HEK293T (cell line): ENCODE measurements at regions not wholly inside any gene's neighbourhood (a gene's known extent, or its start where the extent isn't known, plus 50 kb on each side); places are given as distances from the start of the nearest gene placed in this dataset.
A peak's percentile ranks its signal among the peaks of the same experiment; 100 is the strongest.

Source experiments
- CTCF ChIA-PET: fragments of 350-600 bp; formaldehyde crosslinking; extraction: SDS; loops from one replicate; lab custom pipeline; 2021; ENCODE audit warnings: antibody characterized with exemption, inconsistent platforms; lab: Yijun Ruan, JAX
- POLR2A ChIA-PET: fragments of 350-600 bp; formaldehyde crosslinking; extraction: SDS; loops from one replicate; lab custom pipeline; 2020; ENCODE audit warnings: antibody characterized with exemption, inconsistent platforms; lab: Yijun Ruan, JAX
- DNase-seq: peaks from one replicate; pipeline ENCODE4 v3.0.0; 2012; ENCODE audit warnings: mixed read lengths; ENCODE audit errors: extremely low spot score
- ARNT ChIP-seq: fragments of 450-650 bp; IDR thresholded peaks from 2 replicates; pipeline ENCODE4 v1.6.1; 2017; ENCODE audit warnings: mild to moderate bottlenecking
- BHLHE40 ChIP-seq: fragments of 450-650 bp; IDR thresholded peaks from 2 replicates; pipeline ENCODE4 v1.6.1; 2016; ENCODE audit warnings: mild to moderate bottlenecking, moderate library complexity, borderline replicate concordance
- CTBP1 ChIP-seq: fragments of 450-650 bp; IDR thresholded peaks from 2 replicates; pipeline ENCODE4 v1.6.1; 2016; ENCODE audit warnings: borderline replicate concordance
- ELF4 ChIP-seq: fragments of 450-650 bp; IDR thresholded peaks from 2 replicates; pipeline ENCODE4 v1.6.1; 2017; ENCODE audit warnings: antibody characterized with exemption
- FOXA1 ChIP-seq: fragments of 450-650 bp; IDR thresholded peaks from 2 replicates; pipeline ENCODE4 v1.6.1; 2016; ENCODE audit warnings: mild to moderate bottlenecking
- FOXK2 ChIP-seq: fragments of 450-650 bp; IDR thresholded peaks from 2 replicates; pipeline ENCODE4 v1.6.1; 2016; ENCODE audit warnings: mild to moderate bottlenecking
- FOXM1 ChIP-seq: fragments of 450-650 bp; IDR thresholded peaks from 2 replicates; pipeline ENCODE4 v1.6.1; 2017; ENCODE audit warnings: mild to moderate bottlenecking, borderline replicate concordance
- HDGF ChIP-seq: fragments of 450-650 bp; IDR thresholded peaks from 2 replicates; pipeline ENCODE4 v1.6.1; 2017; ENCODE audit warnings: antibody characterized with exemption, borderline replicate concordance
- L3MBTL2 ChIP-seq: fragments of 450-650 bp; conservative IDR thresholded peaks from 2 replicates; pipeline ENCODE4 v1.6.1; 2016; ENCODE audit warnings: mild to moderate bottlenecking
- LEF1 ChIP-seq: fragments of 450-650 bp; IDR thresholded peaks from 2 replicates; pipeline ENCODE4 v1.6.1; 2017; ENCODE audit warnings: mild to moderate bottlenecking, borderline replicate concordance
- NFRKB ChIP-seq: fragments of 450-650 bp; IDR thresholded peaks from 2 replicates; pipeline ENCODE4 v1.6.1; 2016; ENCODE audit warnings: mild to moderate bottlenecking, moderate library complexity
- PKNOX1 ChIP-seq: fragments of 450-650 bp; IDR thresholded peaks from 2 replicates; pipeline ENCODE4 v1.6.1; 2016
- SP1 ChIP-seq: fragments of 450-650 bp; IDR thresholded peaks from 2 replicates; pipeline ENCODE4 v1.6.1; 2017
- SUZ12 ChIP-seq: fragments of 450-650 bp; IDR thresholded peaks from 2 replicates; pipeline ENCODE4 v1.6.1; 2016; ENCODE audit warnings: mild to moderate bottlenecking
- TARDBP ChIP-seq: fragments of 450-650 bp; IDR thresholded peaks from 2 replicates; pipeline ENCODE4 v1.6.1; 2016
- ZNF384 ChIP-seq: fragments of 450-650 bp; IDR thresholded peaks from 2 replicates; pipeline ENCODE4 v1.6.1; 2016

DNA sequence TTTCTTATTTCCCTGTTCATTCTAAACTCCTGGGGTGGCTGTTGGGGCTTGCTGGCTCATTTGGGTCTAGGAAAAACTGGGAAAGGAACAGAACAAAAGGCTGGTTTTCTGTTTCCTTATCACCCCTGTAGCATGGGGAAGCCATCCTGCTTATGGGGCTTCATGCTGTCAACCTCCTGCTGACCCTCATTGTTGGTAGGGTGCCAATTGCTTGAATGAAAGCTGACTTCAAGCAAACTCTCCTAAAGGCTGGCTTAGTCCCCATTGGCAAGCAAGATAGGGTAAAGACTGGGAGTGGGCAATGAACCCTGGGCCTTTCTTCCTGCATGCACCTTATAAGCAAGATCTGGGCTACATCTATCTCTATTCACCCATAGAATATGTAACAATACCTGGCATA, 511.6 kb downstream of the DMAC1 start:
- TF ChIP-seq FOXM1 (no peak), SUZ12 (no peak), TARDBP (no peak), NFRKB (no peak), ELF4 (no peak), FOXK2 (no peak), ZNF384 (no peak), LEF1 (no peak), ARNT (no peak), L3MBTL2 (no peak), CTBP1 (no peak), HDGF (no peak), SP1 (no peak), FOXA1 (no peak), BHLHE40 (no peak), PKNOX1 (no peak)
- ChIA-PET CTCF (no interaction called here), POLR2A (no interaction called here)
- DNase-seq = no peak

- no peak for DNase-seq
- POLR2A ChIA-PET = no interaction called here
- CTCF ChIA-PET = interaction anchor here (0.6 kb wide), 1 partner anchor 252 kb away, joined by 4 read pairs; no protein-coding TSS in a partner anchor
- no peak for TF ChIP-seq L3MBTL2
- TF ChIP-seq TARDBP = no peak
- TF ChIP-seq CTBP1 = no peak
- no peak for TF ChIP-seq PKNOX1
- TF ChIP-seq NFRKB = no peak
Measured at GRCh38 chr9:7287065-7287464, 512.5 kb downstream of the DMAC1 start.

DNA sequence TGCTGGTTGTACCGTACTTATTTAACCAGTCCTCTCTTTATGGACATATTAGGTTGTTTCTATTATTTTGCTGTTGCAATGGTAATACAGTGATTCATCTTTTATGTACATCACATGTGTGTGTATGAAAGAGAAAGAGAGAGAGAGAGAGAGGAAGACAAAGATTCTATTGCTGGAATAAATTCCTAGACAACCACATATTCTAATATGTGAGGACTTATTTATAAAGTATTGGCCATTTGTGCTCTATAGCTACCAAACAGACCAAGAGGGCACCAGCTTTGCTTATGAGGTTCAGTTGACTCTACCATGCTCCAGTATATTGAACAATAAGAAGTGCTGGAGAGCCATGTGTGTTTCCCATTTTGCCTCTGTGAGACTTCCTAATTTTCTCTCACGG, 513.5 kb downstream of the DMAC1 start:
- ChIA-PET POLR2A (no interaction called here), CTCF (no interaction called here)
- TF ChIP-seq NFRKB (no peak), BHLHE40 (no peak), ZNF384 (no peak), SP1 (no peak), ARNT (no peak)
- DNase-seq = no peak

GRCh38 chr9:7285199-7285598, 514.4 kb downstream of the DMAC1 start:
- TF ChIP-seq PKNOX1 (no peak), HDGF (no peak), ZNF384 (no peak), TARDBP (no peak)
- no peak for DNase-seq
- ChIA-PET CTCF (interaction anchor here (0.6 kb wide), 1 partner anchor 232 kb away, joined by 3 read pairs; no protein-coding TSS in a partner anchor), POLR2A (no interaction called here)

GRCh38 chr9:7284517-7284916, 515.1 kb downstream of the DMAC1 start:
- POLR2A ChIA-PET = no interaction called here
- no peak for DNase-seq
- CTCF ChIA-PET = no interaction called here
- TF ChIP-seq FOXA1 = no peak
- TF ChIP-seq BHLHE40 = no peak
- no peak for TF ChIP-seq ARNT
- no peak for TF ChIP-seq ELF4
- no peak for TF ChIP-seq TARDBP
- TF ChIP-seq SUZ12 = no peak
- TF ChIP-seq NFRKB = no peak
- no peak for TF ChIP-seq ZNF384
- TF ChIP-seq PKNOX1 = no peak
- TF ChIP-seq CTBP1 = no peak
- TF ChIP-seq FOXM1 = no peak
- TF ChIP-seq SP1 = no peak
- TF ChIP-seq L3MBTL2 = no peak
- TF ChIP-seq HDGF = no peak
- TF ChIP-seq FOXK2 = no peak
- TF ChIP-seq LEF1 = no peak

GRCh38 chr9:7284117-7284516, 515.5 kb downstream of the DMAC1 start:
- ChIA-PET CTCF (no interaction called here), POLR2A (no interaction called here)
- DNase-seq = no peak
- TF ChIP-seq SP1 (no peak), HDGF (no peak), FOXM1 (no peak), CTBP1 (no peak), SUZ12 (no peak), ELF4 (no peak)

GRCh38 chr9:7273575-7273974, 515.8 kb downstream of the KDM4C start:
- TF ChIP-seq ELF4 = no peak
- no peak for TF ChIP-seq PKNOX1
- no peak for TF ChIP-seq FOXA1
- TF ChIP-seq L3MBTL2 = no peak
- TF ChIP-seq ZNF384 = no peak
- TF ChIP-seq TARDBP = no peak
- no peak for TF ChIP-seq SP1
- TF ChIP-seq HDGF = no peak
- no peak for TF ChIP-seq CTBP1
- TF ChIP-seq FOXK2 = no peak
- no peak for TF ChIP-seq BHLHE40
- TF ChIP-seq FOXM1 = no peak
- ChIA-PET CTCF (no interaction called here), POLR2A (no interaction called here)
- peak; percentile 12 for DNase-seq
